OCI-LY1 (cell line): ENCODE measurements at regions not wholly inside any gene's neighbourhood (a gene's known extent, or its start where the extent isn't known, plus 50 kb on each side); places are given as distances from the start of the nearest gene placed in this dataset.
A peak's percentile ranks its signal among the peaks of the same experiment; 100 is the strongest.

Source experiments
- H2AFZ ChIP-seq: fragments of 200-600 bp; sonication (generic), shearing (Covaris generic); 2 replicates; pipeline ENCODE4 v1.6.0; 2014; ENCODE audit warnings: antibody characterized with exemption, mild to moderate bottlenecking, low read length
- H3F3A ChIP-seq: fragments of 200-600 bp; sonication (generic), shearing (Covaris generic); 2 replicates; pipeline ENCODE4 v1.6.0; 2014; ENCODE audit warnings: mild to moderate bottlenecking, antibody characterized with exemption, low read length, moderate library complexity; ENCODE audit not compliant: insufficient read depth
- H3K27ac ChIP-seq: fragments of 200-600 bp; sonication (generic); 2 replicates; pipeline ENCODE4 v1.5.1; 2014; ENCODE audit warnings: low read length, mixed run types, mild to moderate bottlenecking, low read depth; ENCODE audit not compliant: poor library complexity, severe bottlenecking
- H3K27me3 ChIP-seq: fragments of 200-600 bp; sonication (generic); 2 replicates; pipeline ENCODE4 v1.6.0; 2014; ENCODE audit warnings: antibody characterized with exemption, mild to moderate bottlenecking, low read length, moderate library complexity; ENCODE audit not compliant: insufficient read depth
- H3K36me3 ChIP-seq: fragments of 200-600 bp; sonication (generic); 2 replicates; pipeline ENCODE4 v1.6.1; 2014; ENCODE audit warnings: mild to moderate bottlenecking, antibody characterized with exemption, low read length, moderate library complexity, mixed read lengths; ENCODE audit not compliant: insufficient read depth
- H3K4me1 ChIP-seq: fragments of 200-600 bp; sonication (generic); 2 replicates; pipeline ENCODE4 v1.5.1; 2014; ENCODE audit warnings: mild to moderate bottlenecking, low read length, moderate library complexity; ENCODE audit not compliant: insufficient read depth, severe bottlenecking
- H3K4me2 ChIP-seq: fragments of 200-600 bp; sonication (generic), shearing (Covaris generic); 2 replicates; pipeline ENCODE4 v1.6.1; 2014; ENCODE audit warnings: low read length
- H3K4me3 ChIP-seq: fragments of 200-600 bp; sonication (generic); 2 replicates; pipeline ENCODE4 v1.5.1; 2014; ENCODE audit warnings: low read length, low read depth, mild to moderate bottlenecking, mixed read lengths; ENCODE audit not compliant: poor library complexity, severe bottlenecking
- H3K79me2 ChIP-seq: fragments of 200-600 bp; shearing (Covaris generic); 2 replicates; pipeline ENCODE4 v1.6.1; 2016; ENCODE audit warnings: mixed run types, low read length, mixed read lengths; ENCODE audit not compliant: insufficient read depth
- H3K9ac ChIP-seq: fragments of 200-600 bp; sonication (generic), shearing (Covaris generic); 2 replicates; pipeline ENCODE4 v1.6.1; 2014; ENCODE audit warnings: mild to moderate bottlenecking, low read length, mixed read lengths
- H3K9me2 ChIP-seq: fragments of 200-600 bp; sonication (generic), shearing (Covaris generic); 2 replicates; pipeline ENCODE4 v1.6.1; 2014; ENCODE audit warnings: low read depth, mild to moderate bottlenecking, low read length, mixed read lengths
- H3K9me3 ChIP-seq: fragments of 200-600 bp; shearing (Covaris generic); 2 replicates; pipeline ENCODE4 v1.6.1; 2014; ENCODE audit warnings: low read length, mixed read lengths
- H4K20me1 ChIP-seq: fragments of 200-600 bp; sonication (generic), shearing (Covaris generic); 2 replicates; pipeline ENCODE4 v1.6.0; 2016; ENCODE audit warnings: mild to moderate bottlenecking, low read length; ENCODE audit not compliant: insufficient read depth
- CTCF ChIP-seq: fragments of 200-600 bp; sonication (generic), shearing (Covaris generic); IDR thresholded peaks from 2 replicates; pipeline ENCODE4 v1.5.1; 2017; ENCODE audit warnings: mild to moderate bottlenecking, antibody characterized with exemption, low read length, moderate library complexity, mixed read lengths
- EZH2 ChIP-seq: fragments of 200-600 bp; sonication (generic), shearing (Covaris generic); IDR thresholded peaks from 2 replicates; pipeline ENCODE4 v1.8.0; 2017; ENCODE audit warnings: borderline replicate concordance, mixed run types, mild to moderate bottlenecking, antibody characterized with exemption, low read length, moderate library complexity, mixed read lengths

- Histone ChIP-seq H4K20me1 (no peaks in the 10 kb centered on the region), H3K4me3 (no peak overlapping the region), H3K79me2 (no peaks in the 10 kb centered on the region), H3K9ac (no peak overlapping the region), H3K27me3 (no peaks in the 10 kb centered on the region), H3K36me3 (no peaks in the 10 kb centered on the region), H2AFZ (no peak overlapping the region), H3K4me1 (peaks cover 7% of the 10 kb centered on the region), H3K9me2 (no peaks in the 10 kb centered on the region), H3F3A (no peaks in the 10 kb centered on the region), H3K9me3 (0 out of 2 replicates have a peak, but pooled peaks cover 3% of the 10 kb centered on the region), H3K27ac (no peak overlapping the region), H3K4me2 (no peak overlapping the region)
- no peak for TF ChIP-seq CTCF
- TF ChIP-seq EZH2: no peak
Measured at GRCh38 chr2:76314271-76315020, 603.7 kb upstream of the GCFC2 start.

- no peak overlapping the region for H3K27ac ChIP-seq
- H3K79me2 ChIP-seq: no peaks in the 10 kb centered on the region
- no peaks in the 10 kb centered on the region for H3K27me3 ChIP-seq
- no peak overlapping the region for H3K4me2 ChIP-seq
- no peak overlapping the region for H3K9ac ChIP-seq
- H3K9me2 ChIP-seq: no peaks in the 10 kb centered on the region
- H3F3A ChIP-seq: no peaks in the 10 kb centered on the region
- H3K4me3 ChIP-seq: no peak overlapping the region
- peak overlapping the region; percentile 27; the same call in 1 of the 2 replicates for H2AFZ ChIP-seq
- H3K4me1 ChIP-seq: peaks cover 29% of the 10 kb centered on the region
- no peak for TF ChIP-seq CTCF
- no peak for TF ChIP-seq EZH2
- H3K9me3 ChIP-seq: 0 out of 2 replicates have a peak, but pooled peaks cover 3% of the 10 kb centered on the region
- H4K20me1 ChIP-seq: no peaks in the 10 kb centered on the region
- no peaks in the 10 kb centered on the region for H3K36me3 ChIP-seq
Measured at GRCh38 chr2:76312236-76312635, 601.5 kb upstream of the GCFC2 start.

- Histone ChIP-seq H3K36me3 (no peaks in the 10 kb centered on the region), H3K79me2 (no peaks in the 10 kb centered on the region), H3K9me3 (0 out of 2 replicates have a peak, but pooled peaks cover 3% of the 10 kb centered on the region), H3K9me2 (no peaks in the 10 kb centered on the region), H4K20me1 (no peaks in the 10 kb centered on the region), H3K27ac (no peak overlapping the region), H3K9ac (no peak overlapping the region), H3K4me1 (peaks cover 34% of the 10 kb centered on the region), H3K4me3 (no peak overlapping the region), H3K4me2 (no peak overlapping the region), H3F3A (no peaks in the 10 kb centered on the region), H3K27me3 (no peaks in the 10 kb centered on the region), H2AFZ (no peak overlapping the region)
- TF ChIP-seq CTCF (no peak), EZH2 (no peak)
Measured at GRCh38 chr2:76311728-76312127, 601.0 kb upstream of the GCFC2 start.
